Liver (tissue), 8 donors: ENCODE measurements at regions not wholly inside any gene's neighbourhood (a gene's known extent, or its start where the extent isn't known, plus 50 kb on each side); places are given as distances from the start of the nearest gene placed in this dataset.

Experiments
- DNase-seq: peaks from one replicate; pipeline ENCODE4 v3.0.0-alpha.2; 2017; ENCODE audit warnings: low spot score
- H3K27ac ChIP-seq, 2 donors: one replicate each; pipeline ENCODE4 v1.7.0; 2013; ENCODE audit warnings: inconsistent platforms in 2 of 2, low read length in 2 of 2, control low read depth in 1 of 2, low read depth in 1 of 2, mild to moderate bottlenecking in 1 of 2
- H3K27me3 ChIP-seq, 4 donors: one replicate each; pipeline versions ENCODE4 v1.6.1 to v1.7.0; 2013; ENCODE audit warnings: low read length in 3 of 4, inconsistent platforms in 1 of 4, mild to moderate bottlenecking in 1 of 4, moderate library complexity in 1 of 4; ENCODE audit not compliant: control insufficient read depth in 4 of 4, insufficient read depth in 4 of 4
- H3K36me3 ChIP-seq, 4 donors: one replicate each; pipeline versions ENCODE4 v1.6.1 to v1.7.0; 2013; ENCODE audit warnings: low read length in 3 of 4, mild to moderate bottlenecking in 3 of 4, low read depth in 1 of 4, moderate library complexity in 1 of 4; ENCODE audit not compliant: control insufficient read depth in 4 of 4, insufficient read depth in 3 of 4
- H3K4me1 ChIP-seq, 4 donors: one replicate each; pipeline versions ENCODE4 v1.6.1 to v1.7.0; 2013; ENCODE audit warnings: low read length in 3 of 4, mild to moderate bottlenecking in 3 of 4, moderate library complexity in 1 of 4; ENCODE audit not compliant: control insufficient read depth in 4 of 4, insufficient read depth in 4 of 4
- H3K4me3 ChIP-seq, 3 donors: one replicate each; pipeline versions ENCODE4 v1.6.1 to v1.7.0; 2013; ENCODE audit warnings: low read length in 3 of 3, control low read depth in 1 of 3, low read depth in 1 of 3, mild to moderate bottlenecking in 1 of 3
- H3K9ac ChIP-seq, 2 donors: one replicate each; pipeline ENCODE4 v1.7.0; 2013; ENCODE audit warnings: low read length in 2 of 2, mild to moderate bottlenecking in 2 of 2, moderate library complexity in 2 of 2, control low read depth in 1 of 2, low read depth in 1 of 2
- H3K9me3 ChIP-seq, 4 donors: one replicate each; pipeline versions ENCODE4 v1.6.1 to v1.7.0; 2013; ENCODE audit warnings: low read length in 3 of 4; ENCODE audit not compliant: control insufficient read depth in 4 of 4
- EGR1 ChIP-seq, 2 donors: IDR thresholded peaks; 2 replicates each; pipeline ENCODE4 v1.6.1; 2016 to 2018; ENCODE audit warnings: antibody characterized with exemption in 2 of 2, low read depth in 2 of 2
- FOXA1 ChIP-seq: IDR thresholded peaks from 2 replicates; pipeline ENCODE4 v1.6.1; 2016; ENCODE audit warnings: antibody characterized with exemption
- FOXA2 ChIP-seq: IDR thresholded peaks from 2 replicates; pipeline ENCODE4 v1.6.1; 2016; ENCODE audit warnings: antibody characterized with exemption
- GABPA ChIP-seq, 2 donors: IDR thresholded peaks in 1 of 2; conservative IDR thresholded peaks in 1 of 2; 2 replicates each; pipeline ENCODE4 v1.6.1; 2016; ENCODE audit warnings: antibody characterized with exemption in 2 of 2, mild to moderate bottlenecking in 1 of 2, moderate library complexity in 1 of 2
- HNF4A ChIP-seq, 2 donors: conservative IDR thresholded peaks; 2 replicates each; pipeline ENCODE4 v1.6.1; 2016; ENCODE audit warnings: antibody characterized with exemption in 2 of 2, mild to moderate bottlenecking in 2 of 2
- HNF4G ChIP-seq: IDR thresholded peaks from 2 replicates; pipeline ENCODE4 v1.6.1; 2016; ENCODE audit warnings: antibody characterized with exemption
- JUND ChIP-seq, 2 donors: IDR thresholded peaks; 2 replicates each; pipeline ENCODE4 v1.6.1; 2016; ENCODE audit warnings: antibody characterized with exemption in 2 of 2
- MAX ChIP-seq: IDR thresholded peaks from 2 replicates; pipeline ENCODE4 v1.6.1; 2016; ENCODE audit warnings: antibody characterized with exemption
- NR2F2 ChIP-seq: IDR thresholded peaks from 2 replicates; pipeline ENCODE4 v1.6.1; 2016; ENCODE audit warnings: antibody characterized with exemption
- RAD21 ChIP-seq, 2 donors: IDR thresholded peaks; 2 replicates each; pipeline ENCODE4 v1.6.1; 2016; ENCODE audit warnings: antibody characterized with exemption in 2 of 2, mild to moderate bottlenecking in 2 of 2
- RXRA ChIP-seq, 2 donors: IDR thresholded peaks; 2 replicates each; pipeline ENCODE4 v1.6.1; 2017 to 2018; ENCODE audit warnings: antibody characterized with exemption in 2 of 2, mild to moderate bottlenecking in 1 of 2
- SP1 ChIP-seq: IDR thresholded peaks from 2 replicates; pipeline ENCODE4 v1.6.1; 2018; ENCODE audit warnings: antibody characterized with exemption, mild to moderate bottlenecking
- TAF1 ChIP-seq: conservative IDR thresholded peaks from 2 replicates; pipeline ENCODE4 v1.6.1; 2016; ENCODE audit warnings: antibody characterized with exemption, mild to moderate bottlenecking
- YY1 ChIP-seq: IDR thresholded peaks from 2 replicates; pipeline ENCODE4 v1.6.1; 2016; ENCODE audit warnings: antibody characterized with exemption, mild to moderate bottlenecking
- ZBTB33 ChIP-seq: IDR thresholded peaks from 2 replicates; pipeline ENCODE4 v1.6.1; 2016; ENCODE audit warnings: antibody characterized with exemption
- WGBS: extraction: QIAGEN DNeasy Blood & Tissue Kit; methylation state at CpG from one replicate; pipeline ENCODE4 v1.1.7; 2013; 5-methylcytosine and 5-hydroxymethylcytosine counted together
- TF ChIP-seq, protein P1 (sequence below): fragments of 150-350 bp; IDR thresholded peaks from 2 replicates; pipeline ENCODE4 v1.5.1; 2017; ENCODE audit warnings: improper control_type of control experiment, low read depth, low read length; ENCODE audit not compliant: missing input control
- TF ChIP-seq, protein P2 (sequence below): IDR thresholded peaks from 2 replicates; pipeline ENCODE4 v1.6.1; 2016; ENCODE audit warnings: antibody characterized with exemption
- TF ChIP-seq, protein P3 (sequence below): IDR thresholded peaks from 2 replicates; pipeline ENCODE4 v1.6.1; 2016; ENCODE audit warnings: antibody characterized with exemption, mild to moderate bottlenecking
- donor health status: healthy.
- donor health status: healthy.
- donor health status: healthy.
- donor health status: healthy.
- donor health status: healthy.

DNA sequence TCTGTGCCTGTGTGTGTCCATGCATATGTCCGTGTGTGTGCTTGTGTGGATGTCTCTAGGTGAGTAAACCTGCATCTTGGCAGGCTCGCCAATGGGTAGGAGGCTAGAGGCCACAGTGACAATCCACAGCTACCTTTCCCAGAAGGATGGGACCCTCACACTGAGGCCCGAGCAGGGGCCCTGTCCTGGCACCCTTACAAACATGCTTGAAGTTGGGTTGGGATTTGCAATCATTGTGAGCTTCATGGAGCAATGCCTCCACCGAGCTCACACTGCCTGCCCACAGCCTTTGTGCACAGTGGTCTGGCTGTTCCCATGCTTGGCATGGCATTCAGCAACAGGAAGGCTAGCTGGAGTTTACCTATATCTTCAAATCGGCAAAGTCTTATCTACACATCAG lies 311.1 kb upstream of the IRX1 start:
- Histone ChIP-seq H3K4me1 (no peaks in the 10 kb centered on the region), H3K9me3 (no peaks in the 10 kb centered on the region), H3K4me3 (no peak overlapping the region), H3K36me3 (no peaks in the 10 kb centered on the region), H3K9ac (no peak overlapping the region), H3K27me3 (no peaks in the 10 kb centered on the region), H3K27ac (no peak overlapping the region)
- no peak for DNase-seq
- TF ChIP-seq ZBTB33 (no peak), SP1 (no peak), GABPA (IDR thresholded peaks at IDR 0.05 in 1 of 2, conservative IDR thresholded peaks at IDR 0.05 in 1 of 2) (no peak), RXRA (IDR thresholded peaks at IDR 0.05) (no peak), EGR1 (IDR thresholded peaks at IDR 0.05; ENCODE audit: low read depth in 2 of 2) (no peak), FOXA1 (no peak), TAF1 (no peak), YY1 (no peak), NR2F2 (no peak), HNF4G (no peak), JUND (IDR thresholded peaks at IDR 0.05) (no peak), RAD21 (IDR thresholded peaks at IDR 0.05) (no peak), MAX (no peak), HNF4A (conservative IDR thresholded peaks at IDR 0.05) (no peak), FOXA2 (no peak)
- TF ChIP-seq, protein P1, sequence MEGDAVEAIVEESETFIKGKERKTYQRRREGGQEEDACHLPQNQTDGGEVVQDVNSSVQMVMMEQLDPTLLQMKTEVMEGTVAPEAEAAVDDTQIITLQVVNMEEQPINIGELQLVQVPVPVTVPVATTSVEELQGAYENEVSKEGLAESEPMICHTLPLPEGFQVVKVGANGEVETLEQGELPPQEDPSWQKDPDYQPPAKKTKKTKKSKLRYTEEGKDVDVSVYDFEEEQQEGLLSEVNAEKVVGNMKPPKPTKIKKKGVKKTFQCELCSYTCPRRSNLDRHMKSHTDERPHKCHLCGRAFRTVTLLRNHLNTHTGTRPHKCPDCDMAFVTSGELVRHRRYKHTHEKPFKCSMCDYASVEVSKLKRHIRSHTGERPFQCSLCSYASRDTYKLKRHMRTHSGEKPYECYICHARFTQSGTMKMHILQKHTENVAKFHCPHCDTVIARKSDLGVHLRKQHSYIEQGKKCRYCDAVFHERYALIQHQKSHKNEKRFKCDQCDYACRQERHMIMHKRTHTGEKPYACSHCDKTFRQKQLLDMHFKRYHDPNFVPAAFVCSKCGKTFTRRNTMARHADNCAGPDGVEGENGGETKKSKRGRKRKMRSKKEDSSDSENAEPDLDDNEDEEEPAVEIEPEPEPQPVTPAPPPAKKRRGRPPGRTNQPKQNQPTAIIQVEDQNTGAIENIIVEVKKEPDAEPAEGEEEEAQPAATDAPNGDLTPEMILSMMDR: no peak
- TF ChIP-seq, protein P2, sequence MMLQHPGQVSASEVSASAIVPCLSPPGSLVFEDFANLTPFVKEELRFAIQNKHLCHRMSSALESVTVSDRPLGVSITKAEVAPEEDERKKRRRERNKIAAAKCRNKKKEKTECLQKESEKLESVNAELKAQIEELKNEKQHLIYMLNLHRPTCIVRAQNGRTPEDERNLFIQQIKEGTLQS: no peak
- TF ChIP-seq, protein P3, sequence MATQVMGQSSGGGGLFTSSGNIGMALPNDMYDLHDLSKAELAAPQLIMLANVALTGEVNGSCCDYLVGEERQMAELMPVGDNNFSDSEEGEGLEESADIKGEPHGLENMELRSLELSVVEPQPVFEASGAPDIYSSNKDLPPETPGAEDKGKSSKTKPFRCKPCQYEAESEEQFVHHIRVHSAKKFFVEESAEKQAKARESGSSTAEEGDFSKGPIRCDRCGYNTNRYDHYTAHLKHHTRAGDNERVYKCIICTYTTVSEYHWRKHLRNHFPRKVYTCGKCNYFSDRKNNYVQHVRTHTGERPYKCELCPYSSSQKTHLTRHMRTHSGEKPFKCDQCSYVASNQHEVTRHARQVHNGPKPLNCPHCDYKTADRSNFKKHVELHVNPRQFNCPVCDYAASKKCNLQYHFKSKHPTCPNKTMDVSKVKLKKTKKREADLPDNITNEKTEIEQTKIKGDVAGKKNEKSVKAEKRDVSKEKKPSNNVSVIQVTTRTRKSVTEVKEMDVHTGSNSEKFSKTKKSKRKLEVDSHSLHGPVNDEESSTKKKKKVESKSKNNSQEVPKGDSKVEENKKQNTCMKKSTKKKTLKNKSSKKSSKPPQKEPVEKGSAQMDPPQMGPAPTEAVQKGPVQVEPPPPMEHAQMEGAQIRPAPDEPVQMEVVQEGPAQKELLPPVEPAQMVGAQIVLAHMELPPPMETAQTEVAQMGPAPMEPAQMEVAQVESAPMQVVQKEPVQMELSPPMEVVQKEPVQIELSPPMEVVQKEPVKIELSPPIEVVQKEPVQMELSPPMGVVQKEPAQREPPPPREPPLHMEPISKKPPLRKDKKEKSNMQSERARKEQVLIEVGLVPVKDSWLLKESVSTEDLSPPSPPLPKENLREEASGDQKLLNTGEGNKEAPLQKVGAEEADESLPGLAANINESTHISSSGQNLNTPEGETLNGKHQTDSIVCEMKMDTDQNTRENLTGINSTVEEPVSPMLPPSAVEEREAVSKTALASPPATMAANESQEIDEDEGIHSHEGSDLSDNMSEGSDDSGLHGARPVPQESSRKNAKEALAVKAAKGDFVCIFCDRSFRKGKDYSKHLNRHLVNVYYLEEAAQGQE: no peak
- WGBS: 66% methylated on average over 5 of the region's 5 CpGs

GRCh38 chr5:3282841-3283240 lies 312.8 kb upstream of the IRX1 start:
- no peaks in the 10 kb centered on the region for H3K27me3 ChIP-seq
- 94% methylated on average over 20 of the region's 20 CpGs for WGBS
- no peak for DNase-seq

More at GRCh38 chr5:3282841-3283240, 312.8 kb upstream of the IRX1 start:
- Histone ChIP-seq H3K4me1 (no peaks in the 10 kb centered on the region), H3K9me3 (no peaks in the 10 kb centered on the region), H3K27ac (no peak overlapping the region), H3K36me3 (no peaks in the 10 kb centered on the region), H3K4me3 (no peak overlapping the region), H3K9ac (no peak overlapping the region)
- no peak for TF ChIP-seq NR2F2
